SK-N-MC (cell line): ENCODE measurements at regions not wholly inside any gene's neighbourhood (a gene's known extent, or its start where the extent isn't known, plus 50 kb on each side); places are given as distances from the start of the nearest gene placed in this dataset.
"Not testable (repeated sequence)": the region's sequence is repeated elsewhere in the genome, so short reads cannot be mapped to it uniquely, and the experiment has no call there.

Source experiments
- DNase-seq: peaks from one replicate; pipeline ENCODE4 v3.0.0-alpha.2; 2011; ENCODE audit warnings: low read depth, low spot score
- H3K27ac ChIP-seq: fragments of 200-600 bp; sonication (generic); 2 replicates; pipeline ENCODE4 v1.5.1; 2016; ENCODE audit warnings: mixed run types
- H3K36me3 ChIP-seq: fragments of 200-600 bp; sonication (generic); 2 replicates; pipeline ENCODE4 v1.6.1; 2017; ENCODE audit warnings: antibody characterized with exemption, low read length, mixed read lengths; ENCODE audit not compliant: insufficient read depth
- H3K4me3 ChIP-seq: fragments of 200-600 bp; sonication (generic); 2 replicates; pipeline ENCODE4 v1.5.1; 2016
- H3K9ac ChIP-seq: fragments of 200-600 bp; sonication (generic); 2 replicates; pipeline ENCODE4 v1.8.0; 2017; ENCODE audit warnings: mixed run types, mixed read lengths; ENCODE audit not compliant: insufficient read length
- H3K9me3 ChIP-seq: fragments of 200-600 bp; sonication (generic); 2 replicates; pipeline ENCODE4 v1.6.1; 2017; ENCODE audit warnings: low read depth, mild to moderate bottlenecking, antibody characterized with exemption, low read length, moderate library complexity, mixed read lengths
- EZH2 ChIP-seq: fragments of 200-600 bp; sonication (generic); IDR thresholded peaks from one replicate; pipeline ENCODE4 v1.6.1; 2017; ENCODE audit warnings: antibody characterized with exemption
- FOXP2 ChIP-seq: optimal IDR thresholded peaks from 2 replicates; pipeline ENCODE3; 2011; ENCODE audit warnings: mild to moderate bottlenecking, moderate library complexity; ENCODE audit not compliant: insufficient read depth; ENCODE audit errors: extremely low read length, control extremely low read depth
- POLR2AphosphoS5 ChIP-seq: IDR thresholded peaks from 2 replicates; pipeline ENCODE4 v1.6.1; 2012; ENCODE audit warnings: mild to moderate bottlenecking, low read depth, low read length, borderline replicate concordance

GRCh38 chr6:67431076-67431475, 1204.0 kb upstream of the ADGRB3 start:
- DNase-seq, result no peak
- H3K9me3 ChIP-seq, result no peaks in the 10 kb centered on the region
- no peak overlapping the region for H3K27ac ChIP-seq
- no peak for TF ChIP-seq EZH2
- TF ChIP-seq FOXP2, result no peak
- no peak for TF ChIP-seq POLR2AphosphoS5
- H3K9ac ChIP-seq, result no peak overlapping the region
- H3K4me3 ChIP-seq, result no peak overlapping the region
- H3K36me3 ChIP-seq, result no peaks in the 10 kb centered on the region

GRCh38 chr6:67426686-67427085, 1208.4 kb upstream of the ADGRB3 start:
- not testable (repeated sequence) for H3K9ac ChIP-seq, H3K9me3 ChIP-seq, H3K36me3 ChIP-seq, DNase-seq, H3K27ac ChIP-seq, H3K4me3 ChIP-seq

GRCh38 chr6:67412035-67412434, 1223.0 kb upstream of the ADGRB3 start:
- H3K36me3 ChIP-seq, result no peaks in the 10 kb centered on the region
- H3K4me3 ChIP-seq, result no peak overlapping the region
- TF ChIP-seq POLR2AphosphoS5 (no peak), FOXP2 (no peak), EZH2 (no peak)
- H3K9ac ChIP-seq, result no peak overlapping the region
- DNase-seq, result no peak
- H3K27ac ChIP-seq, result no peak overlapping the region
- H3K9me3 ChIP-seq, result no peaks in the 10 kb centered on the region

DNA sequence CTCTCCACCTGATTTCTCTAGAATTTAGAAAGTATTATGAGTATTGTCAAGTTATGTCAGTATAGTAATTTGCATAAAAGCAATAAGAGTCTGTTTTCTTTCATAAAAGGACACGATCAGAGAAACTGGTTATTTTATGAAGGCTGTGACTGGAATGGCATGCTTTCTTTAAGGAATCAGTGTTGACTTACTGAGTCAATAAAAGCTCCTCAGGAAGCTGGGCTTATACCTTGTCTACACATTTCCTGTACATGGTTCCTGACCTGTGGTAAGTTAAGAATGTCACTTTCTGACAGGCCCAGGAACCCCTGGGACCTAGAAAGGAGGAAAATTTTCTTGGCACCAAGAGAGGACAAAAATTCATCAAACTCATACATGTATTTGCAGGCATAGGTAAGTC, 1224.0 kb upstream of the ADGRB3 start:
- H3K27ac ChIP-seq, result peak overlapping the region; percentile 55
- no peak for DNase-seq
- no peaks in the 10 kb centered on the region for H3K9me3 ChIP-seq
- TF ChIP-seq POLR2AphosphoS5 (no peak), FOXP2 (no peak), EZH2 (no peak)
- no peak overlapping the region for H3K4me3 ChIP-seq
- no peaks in the 10 kb centered on the region for H3K36me3 ChIP-seq
- peak overlapping the region; percentile 3 for H3K9ac ChIP-seq

DNA sequence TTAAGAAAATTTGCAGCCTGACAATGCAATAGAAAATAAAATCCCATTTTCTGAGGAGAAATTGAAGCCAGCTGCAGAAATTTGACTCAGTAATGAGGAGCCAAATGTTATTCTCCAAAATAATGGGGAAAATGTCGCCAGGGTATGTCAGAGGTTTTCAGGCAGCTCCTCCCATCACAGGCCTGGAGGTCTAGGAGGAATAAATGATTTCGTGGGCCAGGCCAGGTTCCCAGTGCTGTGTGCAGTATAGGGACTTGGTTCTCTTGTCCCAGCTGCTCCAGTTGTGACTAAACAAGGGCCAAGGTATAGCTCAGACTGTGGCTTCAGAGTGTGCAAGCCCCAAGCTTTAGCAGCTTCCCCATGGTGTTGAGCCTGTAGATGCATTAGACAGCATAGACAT, 1240.8 kb upstream of the ADGRB3 start:
- Histone ChIP-seq H3K4me3 (no peak overlapping the region), H3K36me3 (no peaks in the 10 kb centered on the region), H3K27ac (no peak overlapping the region), H3K9me3 (no peaks in the 10 kb centered on the region), H3K9ac (no peak overlapping the region)
- TF ChIP-seq EZH2 (no peak), FOXP2 (no peak), POLR2AphosphoS5 (no peak)
- no peak for DNase-seq

GRCh38 chr6:67393356-67393755, 1241.7 kb upstream of the ADGRB3 start:
- TF ChIP-seq EZH2, result no peak
- no peak for TF ChIP-seq FOXP2
- TF ChIP-seq POLR2AphosphoS5, result no peak
- H3K9ac ChIP-seq, result no peak overlapping the region
- no peak overlapping the region for H3K4me3 ChIP-seq
- no peak overlapping the region for H3K27ac ChIP-seq
- no peaks in the 10 kb centered on the region for H3K9me3 ChIP-seq
- no peak for DNase-seq
- no peaks in the 10 kb centered on the region for H3K36me3 ChIP-seq

- DNase-seq, result peak; percentile 75
- Histone ChIP-seq H3K36me3 (no peaks in the 10 kb centered on the region), H3K9ac (no peak overlapping the region), H3K4me3 (peak overlapping the region; percentile 15; the same call in 1 of the 2 replicates), H3K27ac (peak overlapping the region; percentile 70), H3K9me3 (no peaks in the 10 kb centered on the region)
- no peak for TF ChIP-seq FOXP2
- no peak for TF ChIP-seq EZH2
- TF ChIP-seq POLR2AphosphoS5, result no peak
These were observed 1243.1 kb upstream of the ADGRB3 start for GRCh38 chr6:67391955-67392354.

DNA sequence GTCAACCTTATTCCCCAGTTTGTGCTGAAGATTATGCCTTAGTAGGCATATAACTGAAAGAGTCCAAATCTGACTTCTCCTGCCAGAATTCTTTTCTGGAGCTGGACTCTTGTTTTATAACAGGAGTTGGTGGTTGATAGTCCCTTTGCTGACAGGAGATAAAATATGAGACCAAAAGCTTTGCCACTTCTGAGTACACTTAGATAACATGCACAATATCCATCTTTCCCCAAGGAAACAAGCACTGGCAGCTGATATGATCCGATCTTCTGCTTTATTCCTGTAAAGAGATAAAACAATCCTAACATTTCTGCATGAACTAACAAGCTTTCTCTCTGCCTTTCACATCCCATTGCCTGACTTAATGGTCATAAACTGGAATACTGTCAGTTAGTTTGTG, 1265.4 kb upstream of the ADGRB3 start:
- no peak overlapping the region for H3K4me3 ChIP-seq
- no peaks in the 10 kb centered on the region for H3K9me3 ChIP-seq
- no peak for TF ChIP-seq POLR2AphosphoS5
- no peak for TF ChIP-seq FOXP2
- TF ChIP-seq EZH2, result no peak
- H3K9ac ChIP-seq, result no peak overlapping the region
- H3K27ac ChIP-seq, result no peak overlapping the region
- no peak for DNase-seq
- no peaks in the 10 kb centered on the region for H3K36me3 ChIP-seq

GRCh38 chr6:67362976-67363375, 1272.1 kb upstream of the ADGRB3 start:
- Histone ChIP-seq H3K9me3 (no peaks in the 10 kb centered on the region), H3K9ac (no peak overlapping the region), H3K4me3 (no peak overlapping the region), H3K27ac (no peak overlapping the region), H3K36me3 (no peaks in the 10 kb centered on the region)
- no peak for DNase-seq
- TF ChIP-seq FOXP2 (no peak), POLR2AphosphoS5 (no peak), EZH2 (no peak)

DNA sequence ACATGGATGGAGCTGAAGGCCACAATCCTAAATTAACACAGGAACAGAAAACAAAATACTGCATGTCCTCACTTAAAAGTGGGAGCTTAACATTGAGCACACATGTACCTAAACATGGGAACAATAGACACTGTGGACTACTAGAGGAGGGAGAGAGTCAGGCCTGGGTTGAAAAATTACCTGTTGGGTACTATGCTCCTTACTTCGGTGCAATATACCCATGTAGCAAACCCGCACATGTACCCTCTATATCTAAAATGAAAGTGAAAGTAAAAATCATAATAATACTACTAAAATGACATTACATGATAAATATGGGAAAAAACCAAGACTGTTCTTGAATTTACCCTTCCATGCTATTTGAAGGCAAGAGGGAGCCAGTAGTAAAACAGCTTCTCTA, 1273.8 kb upstream of the ADGRB3 start:
- TF ChIP-seq POLR2AphosphoS5 (no peak), FOXP2 (no peak), EZH2 (no peak)
- Histone ChIP-seq H3K27ac (no peak overlapping the region), H3K9me3 (no peaks in the 10 kb centered on the region), H3K36me3 (no peaks in the 10 kb centered on the region), H3K4me3 (no peak overlapping the region), H3K9ac (no peak overlapping the region)
- DNase-seq, result no peak
